Activated CD4-positive, CD25-positive, alpha-beta regulatory T cell treated with anti-CD3 and anti-CD28 coated beads, Interleukin-2, amount 50 U/mL, for 72 hours (primary cell): ENCODE measurements at regions not wholly inside any gene's neighbourhood (a gene's known extent, or its start where the extent isn't known, plus 50 kb on each side); places are given as distances from the start of the nearest gene placed in this dataset.

Experiments used
- DNase-seq: peaks from one replicate; pipeline ENCODE4 v3.0.0; 2021

DNA sequence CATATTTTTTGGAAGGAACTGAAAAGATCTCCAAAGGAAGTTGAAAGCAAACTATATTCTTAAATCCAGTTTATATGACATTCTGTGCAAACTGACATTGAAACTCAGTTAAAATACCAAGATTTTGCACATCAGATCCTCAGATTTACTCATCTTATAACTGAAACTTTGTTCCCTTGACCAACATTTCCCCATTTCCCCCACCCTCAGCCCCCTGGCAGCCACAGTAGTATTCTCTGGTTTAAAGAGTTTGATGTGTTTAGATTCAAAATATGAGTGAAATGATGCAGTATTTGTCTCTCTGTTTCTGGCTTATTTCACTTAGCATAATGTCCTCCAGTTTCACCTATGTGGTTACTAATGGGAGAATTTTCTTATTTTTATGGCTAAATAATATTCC lies 99.2 kb upstream of the ITGA4 start:
- DNase-seq: no peak

GRCh38 chr2:181362561-181362960 lies 94.6 kb upstream of the ITGA4 start:
- no peak for DNase-seq

GRCh38 chr2:181363164-181363563 lies 94.0 kb upstream of the ITGA4 start:
- DNase-seq: no peak

DNA sequence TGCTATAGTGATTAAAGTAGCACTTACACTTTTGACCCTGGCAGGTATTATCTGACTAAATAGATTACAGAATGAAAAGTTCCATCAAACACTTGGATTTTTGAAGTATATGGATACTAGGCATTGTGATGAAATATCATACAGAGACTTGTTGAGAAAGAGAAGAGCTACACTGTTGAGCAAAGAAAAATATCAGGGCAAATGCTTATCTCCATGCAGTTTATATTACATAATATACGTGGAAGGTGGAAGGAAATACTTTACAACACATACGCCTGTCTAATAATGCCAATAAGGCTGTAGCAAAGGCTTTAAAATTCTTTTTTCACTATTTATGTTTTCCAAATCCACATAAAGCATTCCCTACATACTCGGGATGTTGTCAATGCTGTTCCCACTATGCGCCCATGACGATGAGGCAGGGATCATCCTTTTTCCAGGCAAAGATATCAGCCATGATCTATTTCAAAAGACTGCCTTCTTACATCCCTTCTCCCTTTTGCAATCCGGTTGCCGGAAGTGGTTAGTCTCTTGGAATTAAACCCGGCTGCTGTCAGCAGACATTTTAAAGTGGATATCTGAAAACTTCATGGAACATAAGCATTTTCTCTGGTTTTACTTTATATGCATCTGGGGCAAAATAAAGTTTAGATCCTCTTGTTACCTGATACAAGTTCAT lies 92.6 kb upstream of the ITGA4 start:
- DNase-seq: no peak

DNA sequence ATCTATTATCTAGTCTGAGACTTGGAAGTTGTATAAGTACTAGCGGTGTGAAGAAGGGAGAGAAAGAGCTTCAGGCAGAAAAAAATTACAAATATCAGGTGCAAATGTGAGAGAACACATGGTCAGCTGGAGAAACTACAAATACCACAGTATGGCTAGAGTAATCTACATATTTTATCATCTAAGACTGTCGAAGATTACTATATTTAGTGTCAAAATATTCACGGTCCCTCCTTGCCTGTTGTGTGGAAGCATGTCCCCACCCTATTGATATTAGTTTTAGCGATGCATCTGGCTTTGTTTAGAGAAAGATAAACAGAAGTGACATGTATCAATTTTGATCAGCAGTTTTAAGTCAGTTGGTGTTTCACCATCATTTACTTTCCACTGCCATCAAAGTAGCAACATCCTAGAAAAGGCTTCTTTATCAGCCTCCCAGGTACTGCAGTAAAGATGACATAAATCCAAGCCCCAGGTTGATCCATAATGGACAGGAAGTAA lies 90.5 kb upstream of the ITGA4 start:
- DNase-seq: no peak

DNA sequence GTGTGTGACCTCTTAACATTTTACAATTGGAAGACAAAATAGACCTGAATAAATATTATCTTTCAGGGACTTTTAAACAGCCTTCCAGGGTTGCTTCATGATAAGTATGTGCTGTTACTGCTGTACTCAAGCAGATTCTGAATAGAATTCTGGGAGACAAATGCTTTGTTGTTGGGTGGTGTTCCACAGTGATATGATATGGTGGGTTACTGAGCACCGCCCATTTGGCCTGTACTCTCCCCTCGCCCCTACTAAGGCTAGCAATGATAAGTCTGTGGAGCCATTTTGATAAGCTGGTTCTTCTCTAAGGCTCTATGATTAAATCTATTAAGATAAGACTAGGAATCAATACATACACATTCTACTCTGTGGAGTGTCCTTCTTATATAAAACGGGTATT lies 89.8 kb upstream of the ITGA4 start:
- DNase-seq: no peak

GRCh38 chr2:181367906-181368435 lies 89.2 kb upstream of the ITGA4 start:
- DNase-seq: no peak

- DNase-seq: no peak
Observed at GRCh38 chr2:181370126-181370525, 87.1 kb upstream of the ITGA4 start.

DNA sequence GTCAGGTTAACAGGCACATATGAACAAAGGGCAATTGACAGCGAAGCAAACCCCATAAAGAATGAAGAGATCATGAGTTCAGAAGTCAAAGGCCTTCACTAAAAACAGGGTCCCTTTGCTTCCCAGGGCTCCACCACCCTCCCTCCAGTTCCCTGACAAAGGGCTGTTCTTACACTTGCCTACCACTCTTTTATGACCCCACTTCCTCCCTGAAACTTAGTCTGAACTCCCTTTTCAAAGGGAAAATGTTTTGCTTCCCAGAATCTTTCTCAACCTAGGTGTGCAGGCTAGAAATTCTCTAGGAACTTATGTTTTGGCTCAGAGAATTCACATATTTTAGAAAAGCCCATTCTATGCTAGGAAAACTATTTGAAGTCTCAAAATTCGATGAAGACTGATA lies 86.0 kb upstream of the ITGA4 start:
- DNase-seq: no peak

DNA sequence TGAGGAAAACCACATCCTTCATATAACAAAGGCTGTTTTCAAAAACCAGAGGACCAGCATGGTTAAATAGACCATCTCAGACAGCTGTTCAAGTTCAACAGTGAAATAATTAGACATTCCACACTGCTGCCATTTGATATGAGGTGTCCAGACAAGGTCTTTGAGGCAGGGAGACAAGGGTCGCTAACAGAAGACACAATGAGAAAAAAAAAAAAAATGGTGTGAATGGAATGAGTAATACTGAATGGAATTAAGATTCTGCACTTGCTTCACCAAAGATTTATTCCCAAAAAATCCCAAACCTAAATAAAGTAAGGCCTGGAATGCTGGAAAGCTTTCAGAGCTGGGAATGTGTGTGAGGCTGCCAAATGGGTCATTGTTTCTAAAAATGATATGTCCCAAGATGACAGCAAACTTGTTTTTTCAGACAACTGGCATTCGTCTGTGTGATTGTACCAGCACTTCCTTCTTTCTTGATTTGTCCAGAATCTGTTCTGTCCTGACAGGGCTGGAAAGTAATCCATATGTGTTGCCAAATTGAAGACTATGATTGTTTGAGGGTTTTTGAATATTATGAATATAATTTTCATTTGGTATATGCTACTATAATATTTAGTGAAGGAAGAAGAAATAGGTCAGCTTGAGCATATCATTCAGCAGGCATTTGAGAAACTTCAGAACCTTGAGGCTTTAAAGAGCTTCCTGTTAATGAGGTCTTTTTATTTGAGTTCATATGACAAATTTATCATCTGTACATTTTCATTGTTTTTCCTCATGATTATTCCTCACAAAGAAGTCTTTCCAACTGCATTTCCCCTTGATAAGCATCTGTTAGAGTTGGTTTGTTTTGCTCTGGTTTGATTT lies 85.2 kb upstream of the ITGA4 start:
- DNase-seq: no peak

DNA sequence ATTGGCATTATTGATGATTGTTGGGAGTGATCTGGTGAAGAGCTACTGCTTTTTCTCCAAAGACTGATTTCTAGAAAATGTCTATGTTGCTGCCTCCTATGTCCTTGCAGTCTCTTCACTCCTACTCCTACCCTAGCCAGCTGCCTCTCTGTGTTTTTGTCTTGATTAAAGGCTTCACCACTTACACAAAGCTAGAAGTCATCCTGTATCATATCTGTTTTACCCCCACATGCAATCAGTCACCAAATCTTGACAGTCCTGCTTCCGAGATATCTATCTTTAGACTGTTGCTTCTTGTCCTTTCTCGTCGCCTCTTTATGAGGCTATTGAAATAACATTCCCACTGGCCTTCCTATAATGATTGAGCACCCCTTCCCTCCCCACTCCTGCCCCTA lies 84.5 kb upstream of the ITGA4 start:
- DNase-seq: no peak

- no peak for DNase-seq
Observed at GRCh38 chr2:181374781-181375675, 82.2 kb upstream of the ITGA4 start.

DNA sequence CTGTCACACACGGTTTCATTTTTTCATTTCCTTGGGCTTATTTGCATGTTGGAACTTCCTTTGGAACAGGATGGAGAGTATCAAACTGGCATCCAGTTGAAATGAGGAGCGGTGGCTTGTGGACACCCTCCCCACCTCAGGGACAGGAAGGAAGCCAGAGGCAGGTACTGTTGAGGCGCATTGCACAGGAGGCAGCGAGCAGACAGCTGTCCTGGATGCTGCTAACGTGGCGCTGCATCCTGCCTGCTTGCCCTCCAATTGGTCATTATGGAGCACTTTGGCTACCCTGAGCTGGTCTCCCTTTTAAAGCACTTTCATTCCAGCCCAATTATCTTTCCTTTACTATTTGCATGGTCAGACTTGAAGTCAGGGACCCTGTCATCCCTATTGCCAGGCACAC lies 80.7 kb upstream of the ITGA4 start:
- no peak for DNase-seq

GRCh38 chr2:181376999-181377398 lies 80.2 kb upstream of the ITGA4 start:
- no peak for DNase-seq

DNA sequence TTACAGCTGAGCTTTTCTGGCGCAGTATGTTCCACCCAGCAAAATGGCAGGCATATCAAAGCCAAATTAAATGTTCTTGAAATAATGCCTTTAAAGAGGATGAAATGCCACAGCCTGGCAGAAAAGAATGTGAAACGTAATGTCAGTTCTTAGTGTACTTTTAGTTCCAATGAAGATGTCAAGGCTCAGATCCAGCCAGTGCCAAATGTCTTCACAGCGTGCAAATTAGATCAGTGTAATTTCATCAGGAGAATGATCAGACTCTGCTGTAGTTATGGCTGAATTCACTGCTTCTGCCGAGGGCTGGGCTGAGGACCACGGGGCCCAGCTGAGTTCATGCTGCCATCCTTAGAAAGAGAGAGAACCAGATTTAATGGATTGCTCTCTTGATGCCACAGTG lies 78.7 kb upstream of the ITGA4 start:
- no peak for DNase-seq

- no peak for DNase-seq
Observed at GRCh38 chr2:181380581-181380980, 76.6 kb upstream of the ITGA4 start.

GRCh38 chr2:181384923-181385322 lies 72.3 kb upstream of the ITGA4 start:
- no peak for DNase-seq

GRCh38 chr2:181389524-181389923 lies 67.7 kb upstream of the ITGA4 start:
- DNase-seq: no peak

DNA sequence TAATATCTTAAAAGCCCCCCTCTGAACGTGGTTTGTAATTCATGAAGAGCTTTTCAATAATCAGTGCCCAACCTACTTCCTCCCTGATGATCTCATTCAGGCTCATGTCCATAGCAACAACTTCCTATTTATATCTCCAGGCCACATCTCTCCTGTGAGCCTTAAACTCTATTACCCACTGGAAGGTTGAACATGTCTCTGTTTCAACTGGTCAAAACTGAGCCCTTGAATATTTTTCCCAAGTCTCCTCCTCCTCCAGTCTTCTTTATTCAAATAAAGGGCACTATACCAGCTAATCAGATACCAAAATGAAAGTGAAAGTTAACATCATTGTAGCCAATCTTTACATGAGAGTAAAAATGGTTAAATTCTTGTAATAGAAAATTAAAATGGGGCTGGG lies 63.7 kb upstream of the ITGA4 start:
- no peak for DNase-seq

GRCh38 chr2:181394741-181395437 lies 62.3 kb upstream of the ITGA4 start:
- DNase-seq: no peak

GRCh38 chr2:181395851-181396250 lies 61.3 kb upstream of the ITGA4 start:
- no peak for DNase-seq
